Mesothelial cell of epicardium (in vitro differentiated cells): ENCODE measurements at regions not wholly inside any gene's neighbourhood (a gene's known extent, or its start where the extent isn't known, plus 50 kb on each side); places are given as distances from the start of the nearest gene placed in this dataset.
"Not testable (repeated sequence)": the region's sequence is repeated elsewhere in the genome, so short reads cannot be mapped to it uniquely, and the experiment has no call there.

Experiments used
- DNase-seq, 2 experiments: peaks; one replicate each; pipeline ENCODE4 v3.0.0; 2021; ENCODE audit warnings: low spot score in 2 of 2; ENCODE audit not compliant: unreplicated experiment in 2 of 2
- H3K27ac Mint-ChIP-seq: 2 replicates; pipeline ENCODE4 v1.8.0; 2021; ENCODE audit warnings: mixed read lengths
- H3K27me3 Mint-ChIP-seq: 2 replicates; pipeline ENCODE4 v1.8.0; 2021; ENCODE audit warnings: low read depth, mixed read lengths
- H3K36me3 Mint-ChIP-seq: 2 replicates; pipeline ENCODE4 v1.8.0; 2021; ENCODE audit warnings: mixed read lengths
- H3K4me1 Mint-ChIP-seq: 2 replicates; pipeline ENCODE4 v1.8.0; 2021; ENCODE audit warnings: mixed read lengths
- H3K4me3 Mint-ChIP-seq: 2 replicates; pipeline ENCODE4 v1.8.0; 2021; ENCODE audit warnings: mild to moderate bottlenecking, moderate library complexity, mixed read lengths
- H3K9me3 Mint-ChIP-seq: 2 replicates; pipeline ENCODE4 v1.8.0; 2021; ENCODE audit warnings: mixed read lengths
- TF ChIP-seq, protein P1 (sequence below): fragments of 200-600 bp; sonication (generic); IDR thresholded peaks from one replicate; pipeline ENCODE4 v1.5.0; 2021; ENCODE audit warnings: antibody characterized with exemption; ENCODE audit not compliant: unreplicated experiment

DNA sequence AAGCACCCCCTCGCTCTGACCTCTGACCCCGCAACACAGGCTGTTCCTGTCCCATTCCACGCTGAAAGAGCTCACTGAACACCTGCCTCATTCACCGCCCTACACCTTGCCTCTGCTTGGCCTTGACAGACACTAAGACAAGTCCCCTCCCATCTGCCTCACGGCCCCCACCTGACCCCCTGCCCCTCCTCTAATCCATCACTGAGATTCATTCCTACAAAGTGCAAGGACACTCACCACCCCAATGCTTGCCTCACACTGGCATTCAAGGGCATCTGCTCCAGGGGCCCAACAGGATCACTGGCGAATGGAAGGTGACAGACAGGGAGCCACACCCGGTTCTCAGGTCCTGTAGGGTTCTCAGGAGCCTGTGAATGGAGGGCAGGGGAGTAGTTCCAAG lies 68.1 kb upstream of the NANOS1 start:
- no peak for DNase-seq

DNA sequence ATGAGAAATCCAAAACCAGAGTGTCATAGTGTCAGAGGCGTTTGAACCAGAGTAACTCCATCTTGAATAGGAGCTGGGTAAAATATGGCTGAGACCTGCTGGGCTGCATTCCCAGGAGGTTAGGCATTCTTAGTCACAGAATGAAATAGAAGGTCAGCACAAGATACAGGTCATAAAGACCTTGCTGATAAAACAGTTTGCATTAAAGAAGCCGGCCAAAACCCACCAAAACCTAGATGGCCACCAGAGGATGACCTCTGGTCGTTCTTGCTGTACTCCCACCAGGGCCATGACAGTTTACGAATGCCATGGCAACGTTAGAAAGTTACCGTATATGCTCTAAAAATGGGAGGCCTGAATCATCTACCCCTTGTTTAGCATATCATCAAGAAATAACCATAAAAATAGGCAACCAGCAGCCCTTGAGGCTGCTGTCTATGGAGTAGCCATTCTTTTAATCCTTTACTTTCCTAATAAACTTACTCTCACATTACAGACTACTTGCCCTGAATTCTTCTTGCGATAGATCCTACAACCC lies 67.1 kb upstream of the NANOS1 start:
- DNase-seq, H3K27ac Mint-ChIP-seq, H3K36me3 Mint-ChIP-seq, H3K4me3 Mint-ChIP-seq, H3K9me3 Mint-ChIP-seq, H3K27me3 Mint-ChIP-seq: not testable (repeated sequence)
- H3K4me1 Mint-ChIP-seq = peaks cover 45% of the 10 kb centered on the region

More for the DNA sequence above, 68.1 kb upstream of the NANOS1 start:
- Mint-ChIP-seq H3K9me3 (peaks cover 12% of the 10 kb centered on the region), H3K36me3 (no peaks in the 10 kb centered on the region), H3K4me1 (peaks cover 42% of the 10 kb centered on the region), H3K27ac (peak overlapping the region; percentile 1), H3K4me3 (no peak overlapping the region), H3K27me3 (no peaks in the 10 kb centered on the region)
- TF ChIP-seq, protein P1, sequence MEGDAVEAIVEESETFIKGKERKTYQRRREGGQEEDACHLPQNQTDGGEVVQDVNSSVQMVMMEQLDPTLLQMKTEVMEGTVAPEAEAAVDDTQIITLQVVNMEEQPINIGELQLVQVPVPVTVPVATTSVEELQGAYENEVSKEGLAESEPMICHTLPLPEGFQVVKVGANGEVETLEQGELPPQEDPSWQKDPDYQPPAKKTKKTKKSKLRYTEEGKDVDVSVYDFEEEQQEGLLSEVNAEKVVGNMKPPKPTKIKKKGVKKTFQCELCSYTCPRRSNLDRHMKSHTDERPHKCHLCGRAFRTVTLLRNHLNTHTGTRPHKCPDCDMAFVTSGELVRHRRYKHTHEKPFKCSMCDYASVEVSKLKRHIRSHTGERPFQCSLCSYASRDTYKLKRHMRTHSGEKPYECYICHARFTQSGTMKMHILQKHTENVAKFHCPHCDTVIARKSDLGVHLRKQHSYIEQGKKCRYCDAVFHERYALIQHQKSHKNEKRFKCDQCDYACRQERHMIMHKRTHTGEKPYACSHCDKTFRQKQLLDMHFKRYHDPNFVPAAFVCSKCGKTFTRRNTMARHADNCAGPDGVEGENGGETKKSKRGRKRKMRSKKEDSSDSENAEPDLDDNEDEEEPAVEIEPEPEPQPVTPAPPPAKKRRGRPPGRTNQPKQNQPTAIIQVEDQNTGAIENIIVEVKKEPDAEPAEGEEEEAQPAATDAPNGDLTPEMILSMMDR = no peak

DNA sequence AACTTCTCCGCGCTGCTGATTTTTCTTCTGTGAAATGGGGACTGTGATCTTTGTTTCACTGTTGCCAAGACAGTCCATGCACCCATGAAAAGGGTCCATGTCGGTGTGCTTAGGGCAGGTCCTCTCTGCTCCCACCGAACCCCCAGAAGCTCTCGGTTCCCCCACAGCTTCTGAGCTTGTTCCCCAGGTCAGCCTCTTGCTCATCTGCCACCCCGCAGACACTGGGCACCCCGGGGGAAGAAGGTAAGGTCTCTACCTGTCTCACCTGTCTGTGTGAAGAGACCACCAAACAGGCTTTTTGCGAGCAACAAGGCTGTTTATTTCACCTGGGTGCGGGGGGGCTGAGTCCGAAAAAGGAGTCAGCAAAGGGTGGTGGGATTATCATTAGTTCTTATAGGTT lies 66.2 kb upstream of the NANOS1 start:
- Mint-ChIP-seq H3K36me3 (no peaks in the 10 kb centered on the region), H3K27me3 (no peaks in the 10 kb centered on the region), H3K4me1 (peaks cover 45% of the 10 kb centered on the region), H3K4me3 (no peak overlapping the region), H3K9me3 (peaks cover 9% of the 10 kb centered on the region), H3K27ac (no peak overlapping the region)
- TF ChIP-seq, protein P1 = no peak
- no peak for DNase-seq

DNA sequence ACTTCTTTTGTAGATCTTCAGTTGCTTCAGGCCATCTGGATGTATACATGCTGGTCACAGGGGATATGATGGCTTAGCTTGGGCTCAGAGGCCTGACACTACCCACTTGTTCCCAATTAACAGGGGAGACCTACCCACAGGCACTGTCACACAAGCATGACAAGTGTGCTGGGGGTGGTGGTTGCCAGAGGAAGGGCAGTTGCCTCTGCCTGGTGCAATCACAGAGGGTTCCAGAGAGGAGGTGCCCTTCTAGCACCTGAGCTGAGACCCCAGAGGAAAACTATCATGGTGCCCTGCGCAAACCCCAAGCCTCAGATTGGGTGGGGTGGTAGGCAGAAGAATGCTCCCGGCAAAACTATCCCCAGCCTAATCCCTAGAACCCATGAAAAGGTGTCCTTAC lies 65.6 kb upstream of the NANOS1 start:
- DNase-seq = no peak
- peaks cover 44% of the 10 kb centered on the region for H3K4me1 Mint-ChIP-seq
- H3K27me3 Mint-ChIP-seq = no peaks in the 10 kb centered on the region
- H3K36me3 Mint-ChIP-seq = no peaks in the 10 kb centered on the region
- H3K4me3 Mint-ChIP-seq = no peak overlapping the region
- H3K27ac Mint-ChIP-seq = no peak overlapping the region
- peaks cover 9% of the 10 kb centered on the region for H3K9me3 Mint-ChIP-seq
- TF ChIP-seq, protein P1 = no peak

DNA sequence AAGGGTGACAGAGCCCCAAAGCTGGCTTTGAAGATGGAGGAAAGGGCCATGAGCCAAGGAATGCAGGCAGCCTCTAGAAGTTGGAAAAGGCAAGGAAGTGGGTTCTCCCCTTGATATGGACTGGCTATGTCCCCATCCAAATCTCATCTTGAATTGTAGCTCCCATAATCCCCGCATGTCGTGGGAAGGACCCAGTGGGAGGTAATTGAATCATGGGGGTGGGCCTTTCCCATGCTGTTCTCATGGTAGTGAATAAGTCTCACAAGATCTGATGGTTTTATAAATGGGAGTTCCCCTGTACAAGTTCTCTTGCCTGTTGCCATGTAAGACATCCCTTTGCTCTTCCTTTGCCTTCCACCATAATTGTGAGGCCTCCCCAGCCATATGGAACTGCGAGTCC lies 65.0 kb upstream of the NANOS1 start:
- peaks cover 45% of the 10 kb centered on the region for H3K4me1 Mint-ChIP-seq
- not testable (repeated sequence) for H3K27me3 Mint-ChIP-seq, H3K4me3 Mint-ChIP-seq, DNase-seq, H3K27ac Mint-ChIP-seq, H3K36me3 Mint-ChIP-seq, H3K9me3 Mint-ChIP-seq

DNA sequence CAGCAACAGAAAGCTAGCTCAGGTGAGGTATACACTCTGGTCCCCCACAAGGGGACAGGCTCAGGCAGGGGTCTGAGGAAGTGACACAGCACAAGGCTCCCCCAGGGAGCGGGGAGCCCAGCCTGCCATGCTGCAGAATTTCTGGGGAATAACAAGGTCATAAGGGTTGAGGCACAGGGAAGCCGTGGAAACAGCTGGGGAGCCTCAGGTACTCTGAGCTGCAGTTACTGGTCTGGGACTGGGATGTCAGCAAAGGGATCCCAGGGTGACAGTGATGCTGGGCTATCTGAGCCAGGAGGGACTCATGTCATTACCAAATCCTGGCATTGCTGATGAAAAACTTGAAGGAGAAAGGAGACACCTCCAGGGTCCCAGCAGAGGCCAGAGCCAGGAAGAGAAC lies 64.4 kb upstream of the NANOS1 start:
- no peak overlapping the region for H3K27ac Mint-ChIP-seq
- H3K9me3 Mint-ChIP-seq = peaks cover 9% of the 10 kb centered on the region
- TF ChIP-seq, protein P1 = no peak
- H3K4me1 Mint-ChIP-seq = peaks cover 42% of the 10 kb centered on the region
- no peaks in the 10 kb centered on the region for H3K36me3 Mint-ChIP-seq
- no peaks in the 10 kb centered on the region for H3K27me3 Mint-ChIP-seq
- DNase-seq = no peak
- no peak overlapping the region for H3K4me3 Mint-ChIP-seq

DNA sequence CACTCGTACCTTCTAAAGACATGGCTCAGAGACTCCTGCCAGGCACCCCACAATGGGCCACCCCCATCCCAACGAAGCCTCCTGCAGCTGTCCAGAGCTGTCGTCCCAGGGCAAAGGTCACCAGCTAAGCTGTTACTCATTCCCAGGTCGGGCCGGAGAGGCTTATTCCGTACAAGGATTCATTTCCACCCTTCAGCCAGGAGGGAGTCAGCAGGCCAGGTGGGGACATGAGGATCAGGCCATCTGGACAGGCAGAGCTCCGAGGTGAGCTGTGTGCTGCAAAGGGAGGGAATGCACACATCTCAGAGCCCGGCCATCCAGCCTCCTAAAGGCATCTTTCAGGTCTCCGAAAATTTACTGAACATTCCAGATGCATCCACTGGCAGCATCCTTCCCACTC lies 63.9 kb upstream of the NANOS1 start:
- TF ChIP-seq, protein P1 = no peak
- no peak overlapping the region for H3K4me3 Mint-ChIP-seq
- peaks cover 9% of the 10 kb centered on the region for H3K9me3 Mint-ChIP-seq
- DNase-seq = no peak
- H3K4me1 Mint-ChIP-seq = peaks cover 42% of the 10 kb centered on the region
- no peaks in the 10 kb centered on the region for H3K27me3 Mint-ChIP-seq
- H3K36me3 Mint-ChIP-seq = no peaks in the 10 kb centered on the region
- no peak overlapping the region for H3K27ac Mint-ChIP-seq
